Mesenchymal stem cell (in vitro differentiated cells and primary cell): ENCODE measurements at regions not wholly inside any gene's neighbourhood (a gene's known extent, or its start where the extent isn't known, plus 50 kb on each side); places are given as distances from the start of the nearest gene placed in this dataset.

Source experiments
- DNase-seq: peaks from one replicate; pipeline ENCODE4 v3.0.0-alpha.2; 2013
- H2AFZ ChIP-seq: one replicate; pipeline ENCODE4 v1.6.1; 2013; ENCODE audit warnings: low read depth, mild to moderate bottlenecking, control low read depth, inconsistent platforms, low read length, moderate library complexity
- H2AK5ac ChIP-seq: 2 replicates; pipeline ENCODE4 v1.6.1; 2013; ENCODE audit warnings: low read length, moderate library complexity, mild to moderate bottlenecking, inconsistent platforms; ENCODE audit not compliant: severe bottlenecking
- H2BK120ac ChIP-seq: one replicate; pipeline ENCODE4 v1.6.1; 2013; ENCODE audit warnings: low read depth, mild to moderate bottlenecking, inconsistent platforms, low read length, moderate library complexity
- H2BK12ac ChIP-seq, 2 experiments: one replicate each; pipeline ENCODE4 v1.6.1; 2013; ENCODE audit warnings: inconsistent platforms in 2 of 2, low read length in 2 of 2, mild to moderate bottlenecking in 2 of 2, moderate library complexity in 2 of 2, control low read depth in 1 of 2
- H2BK15ac ChIP-seq: one replicate; pipeline ENCODE4 v1.6.1; 2013; ENCODE audit warnings: mild to moderate bottlenecking, low read depth, inconsistent platforms; ENCODE audit not compliant: poor library complexity, severe bottlenecking
- H2BK5ac ChIP-seq: 2 replicates; pipeline ENCODE4 v1.6.1; 2013; ENCODE audit warnings: low read depth, mild to moderate bottlenecking, low read length, control low read depth, inconsistent platforms; ENCODE audit not compliant: poor library complexity, severe bottlenecking
- H3K14ac ChIP-seq, 2 experiments: one replicate each; pipeline ENCODE4 v1.6.1; 2013; ENCODE audit warnings: inconsistent platforms in 2 of 2, low read length in 2 of 2, control low read depth in 1 of 2, mild to moderate bottlenecking in 1 of 2, moderate library complexity in 1 of 2
- H3K18ac ChIP-seq, 2 experiments: one replicate each; pipeline ENCODE4 v1.6.1; 2013; ENCODE audit warnings: inconsistent platforms in 2 of 2, low read length in 2 of 2, control low read depth in 1 of 2, low read depth in 1 of 2, mild to moderate bottlenecking in 1 of 2
- H3K23ac ChIP-seq, 2 experiments: one replicate each; pipeline ENCODE4 v1.6.1; 2013; ENCODE audit warnings: inconsistent platforms in 2 of 2, low read length in 2 of 2, mild to moderate bottlenecking in 2 of 2, moderate library complexity in 2 of 2, control low read depth in 1 of 2
- H3K27ac ChIP-seq: 2 replicates; pipeline ENCODE4 v1.5.1; 2013; ENCODE audit warnings: mild to moderate bottlenecking, moderate library complexity, low read length, control low read depth, inconsistent platforms; ENCODE audit not compliant: poor library complexity, severe bottlenecking
- H3K27me3 ChIP-seq, 2 experiments: 2 replicates each; pipeline versions ENCODE4 v1.6.1 to v1.7.0; 2013; ENCODE audit warnings: low read length in 2 of 2, mild to moderate bottlenecking in 2 of 2, moderate library complexity in 2 of 2, control low read depth in 1 of 2, inconsistent platforms in 1 of 2; ENCODE audit not compliant: control insufficient read depth in 1 of 2, insufficient read depth in 1 of 2
- H3K36me3 ChIP-seq, 2 experiments: 2 replicates each; pipeline versions ENCODE4 v1.6.1 to v1.7.0; 2013; ENCODE audit warnings: low read length in 2 of 2, control low read depth in 1 of 2, inconsistent platforms in 1 of 2, low read depth in 1 of 2, mild to moderate bottlenecking in 1 of 2; ENCODE audit not compliant: insufficient read depth in 2 of 2, control insufficient read depth in 1 of 2
- H3K4ac ChIP-seq, 2 experiments: one replicate each; pipeline ENCODE4 v1.6.1; 2013; ENCODE audit warnings: inconsistent platforms in 2 of 2, low read length in 2 of 2, mild to moderate bottlenecking in 2 of 2, moderate library complexity in 2 of 2, control low read depth in 1 of 2, low read depth in 1 of 2
- H3K4me1 ChIP-seq: 2 replicates; pipeline ENCODE4 v1.6.1; 2013; ENCODE audit warnings: low read depth, low read length, control low read depth; ENCODE audit not compliant: control insufficient read depth, insufficient read depth
- H3K4me2 ChIP-seq: 2 replicates; pipeline ENCODE4 v1.6.1; 2013; ENCODE audit warnings: low read length, mild to moderate bottlenecking, inconsistent platforms; ENCODE audit not compliant: poor library complexity, severe bottlenecking
- H3K4me3 ChIP-seq, 2 experiments: 2 replicates each; pipeline versions ENCODE4 v1.5.1 to v1.7.0; 2013; ENCODE audit warnings: low read length in 2 of 2, mild to moderate bottlenecking in 2 of 2, control low read depth in 1 of 2, low read depth in 1 of 2; ENCODE audit not compliant: insufficient read depth in 1 of 2
- H3K79me1 ChIP-seq: replicated peaks from 2 replicates; pipeline ENCODE4 v1.6.1; 2013; ENCODE audit warnings: mild to moderate bottlenecking, control low read depth, low read length, inconsistent platforms; ENCODE audit not compliant: poor library complexity, severe bottlenecking
- H3K9ac ChIP-seq: 2 replicates; pipeline ENCODE4 v1.7.0; 2013; ENCODE audit warnings: mild to moderate bottlenecking, low read length, moderate library complexity
- H3K9me3 ChIP-seq: 2 replicates; pipeline ENCODE4 v1.7.0; 2013; ENCODE audit warnings: mild to moderate bottlenecking, low read length; ENCODE audit not compliant: control insufficient read depth
- H4K8ac ChIP-seq: one replicate; pipeline ENCODE4 v1.6.1; 2013; ENCODE audit warnings: inconsistent platforms, mild to moderate bottlenecking, low read length, moderate library complexity
- H4K91ac ChIP-seq: one replicate; pipeline ENCODE4 v1.6.1; 2013; ENCODE audit warnings: mild to moderate bottlenecking, low read length, inconsistent platforms
- WGBS: methylation state at CpG from one replicate; pipeline ENCODE4 v1.1.7; 2013; ENCODE audit warnings: mixed read lengths; 5-methylcytosine and 5-hydroxymethylcytosine counted together

DNA sequence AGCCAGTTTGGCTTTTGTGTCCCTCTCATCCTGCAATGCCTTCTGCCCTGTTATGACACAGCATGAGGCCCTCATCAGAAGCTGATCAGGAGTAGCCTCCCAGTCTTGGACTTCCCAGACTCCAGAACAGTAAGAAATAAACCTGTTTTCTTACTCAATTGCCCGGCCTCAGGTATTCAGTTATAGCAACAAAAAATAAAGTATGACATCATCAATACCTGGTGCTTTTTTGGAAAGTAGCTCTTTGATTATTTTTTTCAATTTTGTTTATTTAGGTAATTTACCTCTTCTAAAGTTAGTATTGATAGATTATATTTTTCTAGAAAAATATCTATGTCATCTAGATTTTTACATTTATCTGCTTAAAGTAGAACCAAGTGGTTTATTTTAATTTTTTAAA is 112.8 kb upstream of the CES5A start:
- H3K4me1 ChIP-seq = no peaks in the 10 kb centered on the region
- H2BK120ac ChIP-seq = no peak overlapping the region
- no peak overlapping the region for H3K23ac ChIP-seq
- H2AFZ ChIP-seq = no peak overlapping the region
- no peak overlapping the region for H3K4ac ChIP-seq
- H2BK12ac ChIP-seq = no peak overlapping the region
- no peak for DNase-seq
- no peak overlapping the region for H3K27ac ChIP-seq
- H3K9me3 ChIP-seq = no peaks in the 10 kb centered on the region
- no peak overlapping the region for H2BK15ac ChIP-seq
- H4K91ac ChIP-seq = no peak overlapping the region
- no peaks in the 10 kb centered on the region for H3K36me3 ChIP-seq
- no peak overlapping the region for H2BK5ac ChIP-seq
- no peak overlapping the region for H3K4me3 ChIP-seq
- no peak overlapping the region for H3K14ac ChIP-seq
- no peaks in the 10 kb centered on the region for H3K27me3 ChIP-seq
- no CpG with 5 or more reads among the region's 1 CpG for WGBS
- no peak overlapping the region for H3K18ac ChIP-seq
- no peak overlapping the region for H4K8ac ChIP-seq
- no peaks in the 10 kb centered on the region for H3K79me1 ChIP-seq
- H3K9ac ChIP-seq = no peak overlapping the region
- no peak overlapping the region for H3K4me2 ChIP-seq
- H2AK5ac ChIP-seq = no peak overlapping the region

DNA sequence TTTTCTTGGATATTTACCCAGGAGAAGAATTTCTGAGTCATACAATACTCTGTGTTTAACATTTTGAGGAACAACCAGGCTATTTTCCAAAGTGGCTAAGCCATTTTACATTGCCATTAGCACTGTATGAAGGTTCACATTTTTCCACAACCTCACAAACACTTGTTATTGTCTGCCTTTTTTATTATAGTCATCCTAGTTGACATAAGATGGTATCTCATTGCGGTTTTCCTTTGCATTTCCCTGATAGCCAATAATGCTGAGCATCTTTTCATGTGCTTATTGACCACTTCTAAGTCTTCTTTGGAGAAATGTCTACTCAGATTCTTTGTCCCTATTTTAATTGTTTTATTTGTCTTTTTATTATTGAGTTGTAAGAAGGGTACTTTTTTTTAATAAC is 107.4 kb upstream of the CES5A start:
- no peak overlapping the region for H3K27ac ChIP-seq
- no peak overlapping the region for H4K8ac ChIP-seq
- no peak overlapping the region for H2AK5ac ChIP-seq
- 20% methylated on average over 1 of the region's 1 CpG for WGBS
- DNase-seq = no peak
- no peak overlapping the region for H3K9ac ChIP-seq
- H2BK12ac ChIP-seq = no peak overlapping the region
- H3K27me3 ChIP-seq = no peaks in the 10 kb centered on the region
- H3K18ac ChIP-seq = no peak overlapping the region
- H3K4me2 ChIP-seq = no peak overlapping the region
- no peaks in the 10 kb centered on the region for H3K36me3 ChIP-seq
- H3K4me1 ChIP-seq = no peaks in the 10 kb centered on the region
- H2BK120ac ChIP-seq = no peak overlapping the region
- H3K4me3 ChIP-seq = no peak overlapping the region
- no peaks in the 10 kb centered on the region for H3K9me3 ChIP-seq
- no peak overlapping the region for H4K91ac ChIP-seq
- no peaks in the 10 kb centered on the region for H3K79me1 ChIP-seq
- H2AFZ ChIP-seq = no peak overlapping the region
- no peak overlapping the region for H3K4ac ChIP-seq
- H2BK5ac ChIP-seq = no peak overlapping the region
- H3K23ac ChIP-seq = no peak overlapping the region
- H3K14ac ChIP-seq = no peak overlapping the region
- H2BK15ac ChIP-seq = no peak overlapping the region

DNA sequence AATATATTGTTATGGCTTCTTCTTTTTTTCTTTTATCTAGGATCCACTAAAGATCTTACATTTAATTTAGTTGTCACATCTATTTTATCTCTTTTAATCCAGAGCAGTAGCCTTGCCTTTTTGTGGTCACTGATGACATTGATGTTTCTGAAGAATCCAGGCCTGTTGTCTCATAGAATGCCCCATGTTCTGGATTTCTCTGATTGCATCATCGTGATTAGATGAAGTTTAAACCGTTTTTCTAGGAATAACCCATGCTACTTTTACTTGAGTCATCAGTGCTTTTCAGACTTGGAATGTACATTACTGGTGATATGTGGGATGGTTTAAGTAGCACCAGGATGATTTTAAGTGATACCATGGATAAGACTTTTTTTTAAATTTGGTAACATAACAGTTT is 106.4 kb upstream of the CES5A start:
- no peak for DNase-seq
- Histone ChIP-seq H2AK5ac (no peak overlapping the region), H4K91ac (no peak overlapping the region), H2AFZ (no peak overlapping the region), H3K36me3 (no peaks in the 10 kb centered on the region), H3K27ac (no peak overlapping the region), H2BK5ac (no peak overlapping the region), H2BK120ac (no peak overlapping the region), H3K4me1 (no peaks in the 10 kb centered on the region), H3K9ac (no peak overlapping the region), H3K23ac (no peak overlapping the region), H3K18ac (no peak overlapping the region), H4K8ac (no peak overlapping the region), H2BK12ac (no peak overlapping the region), H3K4me3 (no peak overlapping the region), H3K14ac (no peak overlapping the region), H3K79me1 (no peaks in the 10 kb centered on the region), H3K4me2 (no peak overlapping the region), H3K27me3 (no peaks in the 10 kb centered on the region), H3K9me3 (no peaks in the 10 kb centered on the region), H3K4ac (no peak overlapping the region), H2BK15ac (no peak overlapping the region)
- WGBS = 68% methylated on average over 2 of the region's 2 CpGs

DNA sequence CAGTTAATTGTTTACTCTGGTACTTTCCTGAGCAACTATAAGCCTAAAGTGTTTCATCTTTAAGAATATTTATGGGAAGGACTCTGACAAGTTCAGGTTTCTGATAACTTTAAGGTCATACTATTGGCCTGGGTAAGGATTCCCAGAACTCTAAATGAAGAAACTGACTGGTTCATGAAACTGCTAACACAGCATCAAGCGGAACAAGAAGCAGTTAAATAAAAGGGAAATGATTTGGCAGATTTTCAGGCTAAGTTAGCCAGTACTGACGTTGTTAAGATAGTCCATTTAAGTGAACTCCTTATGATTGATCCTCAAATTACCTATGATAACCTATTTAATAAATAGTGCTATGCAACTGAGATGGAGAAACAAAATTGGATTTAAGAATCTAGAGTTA is 101.6 kb upstream of the CES5A start:
- H3K23ac ChIP-seq = no peak overlapping the region
- H3K79me1 ChIP-seq = no peaks in the 10 kb centered on the region
- H2BK120ac ChIP-seq = no peak overlapping the region
- H3K9ac ChIP-seq = no peak overlapping the region
- no peaks in the 10 kb centered on the region for H3K27me3 ChIP-seq
- WGBS = 78% methylated on average over 1 of the region's 2 CpGs
- no peaks in the 10 kb centered on the region for H3K36me3 ChIP-seq
- no peak overlapping the region for H3K14ac ChIP-seq
- no peak overlapping the region for H2BK15ac ChIP-seq
- no peak overlapping the region for H2AK5ac ChIP-seq
- H2BK5ac ChIP-seq = no peak overlapping the region
- no peak overlapping the region for H3K4me2 ChIP-seq
- no peak overlapping the region for H2BK12ac ChIP-seq
- no peak overlapping the region for H3K4ac ChIP-seq
- H3K9me3 ChIP-seq = no peaks in the 10 kb centered on the region
- no peak overlapping the region for H4K91ac ChIP-seq
- no peak overlapping the region for H3K18ac ChIP-seq
- no peak overlapping the region for H3K4me3 ChIP-seq
- no peak overlapping the region for H2AFZ ChIP-seq
- no peaks in the 10 kb centered on the region for H3K4me1 ChIP-seq
- H3K27ac ChIP-seq = no peak overlapping the region
- H4K8ac ChIP-seq = no peak overlapping the region
- no peak for DNase-seq
